HL-60/S4 (cell line): ENCODE measurements at regions not wholly inside any gene's neighbourhood (a gene's known extent, or its start where the extent isn't known, plus 50 kb on each side); places are given as distances from the start of the nearest gene placed in this dataset.

ENCODE experiments used
- in situ Hi-C: fragments of 300-500 bp; cut with MboI; formaldehyde crosslinking; loops from 2 replicates; pipeline ENCODE4 v1.14.3; 2022; ENCODE audit warnings: low sequenced_read_pairs

DNA sequence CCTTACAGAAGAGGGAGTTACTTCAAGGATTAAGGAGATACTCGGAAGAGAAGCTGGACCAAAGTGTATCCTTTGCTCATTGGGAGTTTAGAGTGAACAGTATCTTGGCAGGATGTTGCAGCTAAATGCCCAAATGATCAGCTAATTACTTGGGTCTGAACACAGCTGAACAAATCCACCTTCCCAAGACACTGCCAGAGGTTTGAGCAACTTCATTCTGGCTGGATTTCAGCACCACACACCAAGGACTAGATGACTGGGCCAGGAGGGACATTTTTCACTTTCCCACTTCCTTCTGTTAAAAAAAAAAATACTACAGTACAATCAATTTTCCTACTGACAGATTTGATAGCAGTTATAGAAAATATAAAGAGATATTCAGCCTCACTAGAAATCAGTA, 324.6 kb downstream of the MID1IP1 start:
- in situ Hi-C loops, result loop anchor here (25.0 kb wide), 1 partner anchor 364 kb away; no protein-coding TSS in a partner anchor

DNA sequence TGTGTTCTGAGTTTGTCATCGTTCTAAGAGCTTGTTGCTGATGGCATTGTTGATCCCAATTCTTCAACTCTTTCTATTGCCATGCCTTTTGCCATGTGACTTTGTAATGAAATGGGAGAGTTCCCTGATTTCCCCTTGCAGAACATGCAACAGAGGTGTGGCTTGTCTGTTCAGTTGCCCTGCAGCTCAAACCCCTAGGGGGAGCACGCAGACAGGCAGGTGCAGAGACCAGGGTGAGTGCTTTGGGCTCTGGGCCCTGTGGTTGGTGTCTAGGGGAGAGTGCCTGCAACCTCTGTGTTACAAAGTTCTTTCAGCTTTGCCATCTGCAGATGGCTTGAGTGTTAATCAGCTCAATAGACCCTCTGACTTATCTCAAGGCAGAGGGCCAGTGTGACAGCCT, 332.7 kb downstream of the MID1IP1 start:
- in situ Hi-C loops, result loop anchor here (25.0 kb wide), 1 partner anchor 372 kb away; no protein-coding TSS in a partner anchor

DNA sequence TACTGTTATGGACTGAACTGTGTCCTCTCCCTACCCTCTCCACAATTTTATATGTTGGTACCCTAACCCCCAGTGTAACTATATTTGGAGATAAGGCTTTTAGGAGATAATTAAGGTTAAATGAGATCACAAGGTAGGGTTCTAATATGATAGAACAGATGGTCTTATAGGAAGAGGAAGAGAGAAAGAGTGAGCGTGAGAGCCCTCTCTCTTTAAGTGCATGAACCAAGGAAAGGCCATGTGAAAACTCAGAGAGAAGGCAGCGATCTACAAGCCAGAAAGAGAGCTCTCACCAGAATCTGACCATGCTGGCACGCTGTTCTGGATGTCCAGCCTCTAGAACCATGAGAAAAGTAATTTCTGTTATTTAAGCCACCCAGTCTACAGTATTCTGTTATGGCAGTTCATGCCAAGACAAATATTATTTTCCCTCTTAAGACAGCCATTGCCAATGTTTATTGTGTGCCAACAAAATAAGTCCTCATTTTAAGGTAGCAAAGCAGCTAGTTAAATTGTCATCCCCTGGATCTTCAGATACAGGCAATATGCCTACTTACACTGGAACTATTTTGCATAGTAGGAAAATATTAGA, 336.2 kb downstream of the MID1IP1 start:
- in situ Hi-C loops, result loop anchor here (25.0 kb wide), 1 partner anchor 375 kb away; no protein-coding TSS in a partner anchor

DNA sequence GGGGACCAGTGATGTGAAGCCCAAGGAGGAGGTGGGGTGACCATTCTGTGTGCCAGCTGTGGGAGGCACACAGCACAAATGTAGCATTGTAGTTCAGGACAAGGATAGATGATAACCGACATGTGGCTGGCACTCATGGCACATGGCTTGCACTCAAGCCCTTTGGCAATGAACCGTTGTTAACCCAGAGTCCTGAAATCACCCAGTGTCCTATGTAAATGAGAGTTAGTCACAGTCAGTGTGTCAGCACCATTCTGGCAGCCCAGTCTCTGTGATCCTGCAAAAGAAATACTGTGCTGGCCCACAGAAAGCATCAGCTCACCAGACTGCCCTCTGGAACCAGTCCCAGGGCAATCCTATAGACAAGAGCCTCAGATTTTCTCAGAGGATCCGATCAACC, 339.3 kb downstream of the MID1IP1 start:
- in situ Hi-C loops, result loop anchor here (25.0 kb wide), 1 partner anchor 378 kb away; no protein-coding TSS in a partner anchor

DNA sequence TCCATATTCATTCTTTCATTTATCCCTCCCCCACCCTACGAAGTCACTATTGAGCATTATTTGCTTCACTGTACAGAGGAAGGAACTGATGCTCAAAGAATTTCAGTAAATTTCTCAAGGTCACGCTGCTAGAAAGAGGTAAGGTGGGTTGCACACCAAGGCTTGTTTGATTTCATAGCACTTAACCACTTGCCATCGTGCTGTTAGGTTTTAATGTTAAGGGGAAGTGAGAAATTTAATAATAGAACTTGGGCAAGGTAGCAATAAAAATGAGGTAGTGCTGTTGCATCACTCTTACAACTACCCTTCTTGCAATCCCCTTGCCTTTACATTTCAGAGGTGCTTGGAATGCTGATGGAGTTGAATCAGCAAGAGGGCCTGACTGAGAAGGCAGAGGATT, 343.1 kb downstream of the MID1IP1 start:
- in situ Hi-C loops, result loop anchor here (25.0 kb wide), 1 partner anchor 382 kb away; no protein-coding TSS in a partner anchor

DNA sequence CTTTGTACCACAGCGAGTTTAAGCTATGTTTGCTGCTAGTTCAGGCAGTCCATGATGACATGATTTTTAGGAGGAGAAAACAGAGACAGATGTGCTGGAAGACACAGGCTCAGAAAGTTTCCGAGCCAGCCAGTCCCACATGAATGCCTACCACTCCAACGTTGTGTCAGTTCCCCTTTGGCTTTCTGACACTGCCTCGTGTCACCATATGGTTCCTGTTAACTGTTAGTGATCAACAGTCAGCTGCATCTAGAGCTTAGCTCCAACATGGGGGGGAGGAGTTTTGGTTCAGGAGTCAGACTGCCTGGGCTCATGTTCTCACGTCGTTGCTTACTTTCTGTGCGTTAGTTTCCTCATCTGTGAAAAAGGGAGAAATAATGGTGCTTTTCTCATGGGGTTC, 343.7 kb downstream of the MID1IP1 start:
- in situ Hi-C loops, result loop anchor here (25.0 kb wide), 1 partner anchor 383 kb away; no protein-coding TSS in a partner anchor

DNA sequence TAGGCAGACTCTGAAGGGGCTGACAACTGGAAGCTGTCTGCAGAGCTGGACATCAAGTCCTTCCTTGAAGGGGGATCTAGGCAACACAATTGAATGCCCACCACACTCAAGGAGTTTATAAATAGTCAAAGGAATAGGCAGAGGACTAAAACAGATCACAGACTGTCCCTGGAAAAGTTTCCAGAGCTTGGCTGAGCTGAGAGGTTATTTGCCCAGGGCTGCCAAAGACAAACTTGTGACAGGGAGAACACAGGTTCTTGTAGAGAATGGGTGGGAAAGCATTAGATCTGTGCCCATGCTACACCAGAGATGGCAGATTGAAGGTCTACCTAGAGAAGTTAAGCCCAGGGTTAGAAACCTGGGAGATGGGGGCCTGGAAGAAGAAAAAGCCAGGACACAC, 344.6 kb downstream of the MID1IP1 start:
- in situ Hi-C loops, result loop anchor here (25.0 kb wide), 1 partner anchor 384 kb away; no protein-coding TSS in a partner anchor

DNA sequence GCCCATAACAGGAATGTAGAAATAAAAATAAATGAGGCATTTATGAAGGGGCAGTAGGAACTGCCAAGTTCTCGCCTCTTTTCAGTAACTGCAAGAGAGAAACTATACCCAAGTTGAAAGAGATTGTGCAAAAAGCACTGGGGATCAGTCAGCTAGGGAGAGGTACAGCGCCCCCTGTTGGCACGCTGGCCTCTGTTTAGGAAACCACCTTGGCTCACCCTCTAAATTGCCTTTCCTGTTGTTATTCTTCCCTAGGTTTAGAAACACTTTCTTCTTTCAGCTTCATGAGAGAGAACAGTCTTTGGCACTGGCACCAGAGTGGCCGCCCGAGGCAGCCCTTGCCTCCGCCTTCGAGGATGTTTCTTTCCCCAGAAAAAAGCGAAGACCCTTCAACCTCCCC, 348.5 kb downstream of the MID1IP1 start:
- in situ Hi-C loops, result loop anchor here (25.0 kb wide), 1 partner anchor 387 kb away; no protein-coding TSS in a partner anchor

DNA sequence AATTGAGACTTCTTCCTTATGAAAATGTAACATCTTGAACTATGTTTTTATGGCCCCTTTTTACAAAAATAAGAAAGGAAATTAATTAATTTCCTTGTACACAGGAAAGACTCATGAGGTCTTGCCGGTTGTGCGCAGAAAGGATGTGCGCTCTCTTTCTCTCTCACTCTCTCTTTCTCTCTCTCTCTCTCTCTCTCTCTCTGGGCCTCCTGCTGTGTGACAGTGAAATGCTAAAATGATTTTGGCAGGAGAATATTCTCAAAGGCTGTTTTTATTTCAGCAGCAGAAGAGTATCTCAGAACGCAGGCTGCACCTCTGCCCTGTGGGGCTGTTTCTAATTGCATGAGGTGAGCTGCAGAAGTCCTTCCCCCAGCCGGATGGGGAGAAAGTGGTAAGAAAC, 349.0 kb downstream of the MID1IP1 start:
- in situ Hi-C loops, result no loop called here

DNA sequence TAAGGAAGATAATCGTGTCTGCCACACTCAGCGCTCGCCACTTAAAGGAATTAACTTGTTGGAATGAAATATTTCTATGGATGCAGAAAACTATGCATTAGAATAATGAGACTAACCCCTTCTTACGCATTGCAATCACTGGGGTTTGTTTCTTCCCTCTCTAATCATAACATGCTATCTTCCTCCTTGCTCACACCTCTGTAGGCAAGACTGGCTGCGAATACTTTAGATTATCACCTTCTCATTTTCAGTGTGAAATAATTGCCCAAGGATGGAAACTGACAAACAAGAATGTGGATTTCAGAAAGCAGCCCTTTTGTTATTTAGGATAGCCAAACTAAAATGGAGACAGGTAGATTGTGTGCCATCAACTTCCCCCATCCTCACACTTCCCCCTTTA, 349.4 kb downstream of the MID1IP1 start:
- in situ Hi-C loops, result no loop called here

DNA sequence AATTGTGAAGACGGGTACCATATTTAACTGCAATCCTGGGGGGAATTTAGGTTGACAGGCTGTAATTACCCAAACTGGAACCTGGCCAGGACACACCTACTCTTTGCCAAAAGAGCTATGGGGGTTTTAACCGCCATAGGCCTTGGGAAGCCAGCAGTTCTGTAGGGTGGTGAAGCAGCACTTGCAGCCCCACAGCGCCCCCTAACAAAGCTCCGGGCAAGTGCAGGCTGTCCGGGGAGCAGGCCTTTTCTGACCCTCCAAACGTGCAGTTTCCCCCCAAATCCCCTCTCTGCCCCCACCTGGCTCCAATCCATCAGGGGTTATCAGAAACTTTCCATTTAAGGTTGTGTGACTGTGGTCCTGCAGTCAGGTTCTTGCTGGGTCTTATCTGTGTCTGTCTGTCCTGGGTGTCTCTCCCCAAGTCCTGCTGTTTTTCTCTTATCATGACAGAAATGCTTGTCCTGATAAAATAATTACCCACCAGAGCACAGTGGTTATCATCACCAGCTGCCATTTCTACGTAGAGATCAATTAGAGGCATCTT, 350.9 kb downstream of the MID1IP1 start:
- in situ Hi-C loops, result no loop called here

DNA sequence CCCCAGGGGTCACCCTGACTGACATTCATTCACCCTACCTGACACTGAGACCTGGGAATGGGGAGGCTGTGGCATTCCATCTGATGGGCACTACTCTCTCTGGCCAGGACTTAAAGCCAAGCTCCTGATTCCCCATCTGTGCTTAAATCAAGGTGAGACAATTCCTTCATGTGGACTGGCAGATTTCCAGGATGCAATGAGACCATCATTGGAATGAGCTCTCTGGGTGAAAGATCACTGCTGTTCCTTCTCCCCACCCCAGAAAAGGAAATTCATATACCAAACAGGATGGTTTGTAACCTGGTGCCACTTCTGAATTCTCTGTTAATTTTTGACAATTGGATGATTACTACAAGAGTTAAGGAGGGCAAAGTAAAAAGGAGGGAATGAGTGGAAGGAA, 354.8 kb downstream of the MID1IP1 start:
- in situ Hi-C loops, result no loop called here

DNA sequence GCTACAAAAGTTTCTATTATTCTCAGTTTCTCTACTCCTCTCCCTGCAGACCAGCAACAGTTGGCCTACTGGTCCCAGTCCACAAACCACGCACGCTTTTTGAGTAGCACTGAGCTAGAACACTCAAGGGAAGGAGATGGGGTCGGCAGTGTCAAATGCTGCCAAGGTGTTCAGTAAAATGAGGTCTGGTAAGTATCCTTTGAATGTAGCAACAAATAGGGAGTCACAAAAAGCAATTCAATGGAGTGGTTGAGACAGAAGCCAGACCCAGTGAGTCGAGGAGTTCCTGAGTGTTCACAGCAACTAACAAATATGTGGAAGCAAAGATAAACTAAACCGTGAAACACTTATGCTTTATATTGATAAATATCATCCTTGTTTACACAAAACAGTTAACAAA, 355.7 kb downstream of the MID1IP1 start:
- in situ Hi-C loops, result no loop called here

DNA sequence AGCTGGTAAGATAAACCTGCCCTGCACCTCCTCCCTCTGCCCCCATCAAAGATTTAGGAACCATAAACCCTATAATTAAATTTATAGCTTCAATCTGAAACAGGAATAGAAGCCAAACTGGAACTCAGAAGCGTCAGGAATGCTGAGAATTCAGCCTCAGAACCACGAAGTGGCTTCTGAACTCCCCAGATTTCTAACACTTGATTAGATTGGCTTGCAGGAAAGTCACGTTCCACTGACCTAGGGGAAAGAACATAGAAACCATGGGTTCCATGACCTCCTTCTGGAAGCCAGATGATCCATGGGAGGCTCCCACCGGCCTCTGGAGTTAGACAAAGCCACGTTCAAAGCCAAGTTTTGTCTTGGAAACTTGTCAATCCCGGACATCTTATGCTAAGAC, 356.5 kb downstream of the MID1IP1 start:
- in situ Hi-C loops, result no loop called here

DNA sequence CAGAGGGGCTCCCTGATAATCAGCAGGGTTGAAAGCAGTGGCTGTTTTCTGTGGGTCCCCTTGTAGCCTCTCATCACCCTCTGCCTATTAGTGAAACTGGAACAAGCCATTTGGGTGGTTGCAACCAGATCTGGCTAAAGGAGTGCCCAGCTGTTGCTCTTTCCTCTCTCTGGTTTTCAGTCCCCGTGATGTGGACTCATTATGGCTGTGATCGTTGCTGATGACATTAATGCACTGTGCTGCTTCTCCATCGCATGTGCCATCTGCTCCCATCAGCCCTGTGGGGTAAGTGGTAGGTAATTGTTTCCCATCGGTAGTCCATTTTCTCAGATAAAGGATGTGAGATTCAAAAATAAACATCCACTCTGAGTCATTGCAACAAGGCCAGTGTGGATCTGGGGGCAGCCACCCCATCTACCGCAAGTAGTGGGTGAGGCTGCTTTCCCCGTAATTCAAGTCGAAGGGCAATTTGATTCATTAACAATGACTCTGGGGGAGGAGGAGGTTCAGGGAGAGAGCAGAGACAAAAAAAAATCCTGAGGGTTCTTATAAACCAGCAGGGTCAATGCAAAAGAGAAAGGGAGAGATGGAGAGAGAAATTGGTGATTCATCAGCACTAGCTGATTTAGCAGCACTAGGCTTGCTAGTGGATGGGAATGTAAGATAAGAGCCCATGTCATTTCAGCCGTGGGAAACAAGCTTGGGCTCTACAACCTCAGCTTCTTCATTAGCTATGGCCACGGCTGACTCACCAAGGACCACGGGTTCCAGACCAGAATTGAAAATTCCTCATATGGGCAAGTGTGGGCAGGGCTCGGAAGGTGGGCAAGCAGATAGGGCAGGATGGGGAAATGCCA, 357.8 kb downstream of the MID1IP1 start:
- in situ Hi-C loops, result no loop called here

DNA sequence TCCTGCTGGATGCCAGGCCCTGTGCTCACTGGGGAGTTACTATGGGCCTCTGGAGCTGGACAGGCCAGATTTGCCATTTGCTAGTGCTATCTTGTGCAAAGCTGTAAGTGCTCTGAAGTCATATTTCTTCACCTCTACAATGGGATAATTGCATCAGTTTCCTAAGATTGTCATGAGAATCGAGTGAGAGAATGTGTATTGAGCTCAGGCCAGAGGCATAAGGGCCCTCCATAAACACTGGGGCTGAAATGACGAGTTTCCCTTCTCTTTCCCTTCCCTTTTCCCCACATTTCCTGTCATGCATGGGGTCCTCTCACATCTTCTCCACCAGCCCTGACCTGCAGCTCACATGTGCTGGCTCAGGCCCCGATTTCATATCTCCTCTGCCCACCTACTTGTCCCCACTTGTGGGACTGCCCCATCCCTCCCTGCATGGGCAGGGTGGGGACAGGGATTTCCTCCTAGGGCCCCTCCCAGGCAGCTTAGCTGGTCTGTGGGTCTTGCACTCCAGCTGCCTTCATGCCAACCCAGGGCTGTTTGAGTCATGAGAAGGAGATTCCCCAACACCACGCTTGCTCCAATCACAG, 358.8 kb downstream of the MID1IP1 start:
- in situ Hi-C loops, result no loop called here

DNA sequence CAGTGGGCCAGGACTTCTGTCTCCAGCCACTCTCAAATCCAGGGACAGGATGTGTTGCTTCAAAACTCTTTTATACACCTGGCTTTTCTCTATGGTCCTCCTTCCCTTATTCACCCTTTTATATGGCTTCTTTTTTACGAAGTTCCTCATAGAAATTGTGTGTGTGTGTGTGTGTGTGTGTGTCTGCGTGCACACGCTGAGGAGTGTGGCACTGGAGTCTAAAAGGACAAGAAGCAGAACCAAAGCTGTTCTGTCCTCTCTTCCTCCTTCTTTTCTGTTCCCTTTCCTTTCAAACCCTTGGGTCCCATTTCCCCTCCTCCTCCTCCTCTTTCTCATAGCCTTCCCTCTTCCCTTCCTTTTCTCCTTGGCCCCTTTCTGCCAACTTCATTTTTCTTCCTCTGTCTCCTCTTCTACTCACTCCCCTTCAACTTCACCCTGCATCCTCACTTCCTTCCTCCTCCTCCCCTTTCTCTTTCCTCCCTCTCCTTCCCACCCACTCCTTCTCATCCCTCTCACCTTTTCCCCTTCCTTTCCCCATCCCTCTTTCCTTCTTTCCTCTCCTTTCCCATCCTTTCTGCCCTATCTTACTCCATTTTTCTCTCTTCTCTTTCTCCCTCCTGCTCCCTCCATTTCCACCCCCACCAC, 360.5 kb downstream of the MID1IP1 start:
- in situ Hi-C loops, result no loop called here

DNA sequence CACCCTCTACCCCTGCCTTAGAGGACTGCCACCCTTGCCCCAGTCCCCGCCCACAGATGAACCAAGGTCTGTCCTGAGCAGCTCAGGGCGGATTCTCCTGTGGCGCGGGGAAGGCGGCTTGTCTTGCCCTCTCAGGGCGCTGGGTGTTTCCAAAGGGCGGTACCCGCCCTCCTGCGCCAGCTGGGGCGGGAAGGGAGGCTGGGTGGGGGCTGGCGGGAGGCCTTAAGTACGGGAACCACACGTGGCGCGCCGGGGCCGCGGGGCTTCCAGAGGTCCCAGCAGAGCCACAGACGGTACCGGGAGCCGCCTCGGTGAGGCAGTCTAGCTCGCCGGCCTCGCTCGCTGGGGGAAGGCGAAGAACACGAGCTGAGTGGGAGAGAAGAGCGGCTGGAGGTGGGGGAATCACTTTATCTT, 361.1 kb downstream of the MID1IP1 start:
- in situ Hi-C loops, result no loop called here

DNA sequence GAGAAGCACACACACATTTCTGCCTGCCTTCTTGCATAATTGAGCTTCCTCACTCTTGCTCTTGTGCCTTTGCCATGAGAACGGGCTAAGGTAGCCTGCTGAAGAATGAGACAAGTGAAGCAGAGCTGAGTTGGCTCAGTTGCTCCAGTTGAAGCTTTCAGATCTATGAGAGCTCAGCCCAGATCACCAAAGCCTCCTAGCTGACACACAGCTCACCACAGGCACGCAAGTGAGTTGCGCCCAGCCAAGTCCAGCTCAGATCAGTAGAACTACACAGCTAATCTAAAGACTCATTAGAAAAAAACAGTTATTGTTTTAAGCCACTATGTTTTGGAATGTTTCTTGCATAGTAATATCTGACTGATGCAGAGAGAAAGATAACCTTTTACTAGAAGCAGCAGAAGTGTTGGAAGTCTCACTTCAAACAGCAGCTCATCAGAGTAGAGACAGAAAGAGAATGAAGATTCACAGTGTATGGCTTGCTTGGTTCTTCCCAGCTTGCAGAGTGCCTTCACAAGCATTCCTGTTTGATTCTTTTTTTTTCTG, 362.4 kb downstream of the MID1IP1 start:
- in situ Hi-C loops, result no loop called here

DNA sequence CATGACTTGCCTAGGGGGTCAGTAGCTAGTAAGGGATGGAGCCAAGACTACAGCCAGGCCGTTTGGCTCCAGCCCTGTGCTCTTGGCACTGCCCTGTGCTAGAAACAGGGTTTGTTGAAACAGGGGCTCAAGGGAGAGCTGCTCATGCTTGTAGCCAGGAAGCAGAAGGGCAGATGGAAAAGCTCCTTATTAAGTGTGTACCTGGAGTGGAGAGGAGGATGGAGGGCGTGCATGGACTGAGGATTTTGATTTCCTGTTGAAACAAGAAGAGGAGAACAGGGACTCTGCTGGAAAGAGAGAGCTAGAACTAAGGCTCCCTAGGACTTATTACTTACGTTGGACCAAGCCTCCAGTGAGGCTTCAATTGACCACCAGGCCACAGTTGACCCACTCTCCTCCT, 363.0 kb downstream of the MID1IP1 start:
- in situ Hi-C loops, result no loop called here

DNA sequence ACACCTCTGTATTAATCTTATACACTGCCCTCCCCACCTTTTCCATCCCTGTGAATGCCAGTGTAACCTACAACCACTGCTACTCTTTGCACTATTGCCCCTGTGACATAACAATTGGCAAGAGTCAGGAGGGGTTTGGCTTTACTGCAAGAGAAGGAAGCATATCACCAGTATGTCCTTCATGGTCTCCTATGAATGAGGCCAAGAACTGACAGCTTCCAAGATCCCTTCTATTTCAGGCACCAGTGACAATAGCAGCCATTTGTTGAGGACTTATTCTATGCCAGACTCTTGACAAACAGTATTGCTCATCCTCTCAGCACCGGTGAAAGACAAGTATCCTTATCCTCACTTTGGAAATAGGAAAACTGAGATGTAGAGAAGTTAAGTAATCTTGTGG, 363.9 kb downstream of the MID1IP1 start:
- in situ Hi-C loops, result no loop called here
